ENCODE measurements at regions not wholly inside any gene's neighbourhood (a gene's known extent, or its start where the extent isn't known, plus 50 kb on each side); places are given as distances from the start of the nearest gene placed in this dataset.

DNA sequence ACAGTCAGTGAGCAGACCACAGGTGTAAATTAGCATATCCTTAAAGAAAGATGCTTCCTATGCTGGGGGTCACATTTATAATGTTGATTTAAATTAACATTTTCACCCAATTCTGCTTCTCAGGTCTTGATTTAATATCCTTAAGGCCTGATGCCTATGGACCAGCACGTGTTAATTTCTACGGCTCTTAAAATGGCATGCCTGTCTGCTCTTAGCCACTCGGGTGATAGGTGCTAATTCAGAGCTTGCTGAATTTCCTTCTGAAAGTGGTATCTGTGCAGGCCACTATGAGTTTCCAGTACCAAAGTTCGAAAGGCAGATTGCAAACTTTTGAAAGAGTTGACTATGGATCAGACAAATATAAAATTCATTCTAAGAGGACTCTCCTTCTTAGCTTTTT is 487.4 kb upstream of the ADGRL2 start:
- ATAC-seq (ENCODE audit: poor library complexity) (no peak), DNase-seq (no peak)
- H3K4me1 ChIP-seq (ENCODE audit: insufficient read depth, low read length), result no peaks in the 10 kb centered on the region
- intact Hi-C loops (cut with DNase I, micrococcal nuclease), result no loop called here
- H3K36me3 Mint-ChIP-seq (ENCODE audit: low read depth), result no peaks in the 10 kb centered on the region
- ChIA-PET POLR2A (no interaction called here), CTCF (no interaction called here)
- no peak overlapping the region for H3K4me3 Mint-ChIP-seq
- TF ChIP-seq, protein P1, sequence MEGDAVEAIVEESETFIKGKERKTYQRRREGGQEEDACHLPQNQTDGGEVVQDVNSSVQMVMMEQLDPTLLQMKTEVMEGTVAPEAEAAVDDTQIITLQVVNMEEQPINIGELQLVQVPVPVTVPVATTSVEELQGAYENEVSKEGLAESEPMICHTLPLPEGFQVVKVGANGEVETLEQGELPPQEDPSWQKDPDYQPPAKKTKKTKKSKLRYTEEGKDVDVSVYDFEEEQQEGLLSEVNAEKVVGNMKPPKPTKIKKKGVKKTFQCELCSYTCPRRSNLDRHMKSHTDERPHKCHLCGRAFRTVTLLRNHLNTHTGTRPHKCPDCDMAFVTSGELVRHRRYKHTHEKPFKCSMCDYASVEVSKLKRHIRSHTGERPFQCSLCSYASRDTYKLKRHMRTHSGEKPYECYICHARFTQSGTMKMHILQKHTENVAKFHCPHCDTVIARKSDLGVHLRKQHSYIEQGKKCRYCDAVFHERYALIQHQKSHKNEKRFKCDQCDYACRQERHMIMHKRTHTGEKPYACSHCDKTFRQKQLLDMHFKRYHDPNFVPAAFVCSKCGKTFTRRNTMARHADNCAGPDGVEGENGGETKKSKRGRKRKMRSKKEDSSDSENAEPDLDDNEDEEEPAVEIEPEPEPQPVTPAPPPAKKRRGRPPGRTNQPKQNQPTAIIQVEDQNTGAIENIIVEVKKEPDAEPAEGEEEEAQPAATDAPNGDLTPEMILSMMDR (IDR thresholded peaks at IDR 0.05), result no peak
- H3K4me3 ChIP-seq (ENCODE audit: low read length), result no peak overlapping the region
- H3K9me3 ChIP-seq (ENCODE audit: control insufficient read depth in 1 of 2, insufficient read depth in 1 of 2, low read length in 2 of 2), result no peaks in the 10 kb centered on the region
- H3K27ac Mint-ChIP-seq, result no peak overlapping the region
- H3K36me3 ChIP-seq (ENCODE audit: insufficient read depth, low read length), result no peaks in the 10 kb centered on the region
- H3K4me1 Mint-ChIP-seq (ENCODE audit: low read depth), result no peaks in the 10 kb centered on the region
- no peaks in the 10 kb centered on the region for H3K27me3 ChIP-seq (ENCODE audit: control insufficient read depth in 1 of 2, insufficient read depth in 2 of 2, low read length in 2 of 2)
- H3K27me3 Mint-ChIP-seq, result no peaks in the 10 kb centered on the region
- no peak overlapping the region for H3K27ac ChIP-seq (ENCODE audit: low read depth in 1 of 2, low read length in 2 of 2)
- no peaks in the 10 kb centered on the region for H3K9me3 Mint-ChIP-seq

DNA sequence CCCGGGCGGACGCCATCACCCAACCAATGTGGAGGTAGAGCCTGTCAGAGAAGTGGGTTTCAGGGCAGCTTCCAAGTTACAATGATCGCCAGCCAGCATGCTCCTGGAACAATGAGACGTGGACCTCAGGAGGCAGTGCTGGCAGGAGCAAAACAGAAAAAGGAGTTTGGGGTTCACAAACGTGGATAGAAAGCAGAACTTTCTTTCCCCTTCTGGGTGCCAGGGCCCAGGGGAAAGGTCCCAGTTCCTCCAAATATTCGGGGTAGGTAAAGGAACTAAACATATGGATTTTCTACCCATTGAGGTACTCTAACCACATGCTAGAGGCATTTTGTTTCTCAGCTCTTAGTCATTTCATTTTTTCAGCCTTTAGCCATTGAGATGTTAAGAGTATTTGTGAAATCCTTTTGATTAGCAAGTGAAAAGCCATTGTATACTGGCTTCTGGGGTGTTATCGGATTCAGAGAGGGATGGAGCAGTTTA is 488.4 kb upstream of the ADGRL2 start:
- no peaks in the 10 kb centered on the region for H3K9me3 Mint-ChIP-seq
- no peaks in the 10 kb centered on the region for H3K36me3 Mint-ChIP-seq (ENCODE audit: low read depth)
- Histone ChIP-seq H3K9me3 (ENCODE audit: control insufficient read depth in 1 of 2, insufficient read depth in 1 of 2, low read length in 2 of 2) (no peaks in the 10 kb centered on the region), H3K27me3 (ENCODE audit: control insufficient read depth in 1 of 2, insufficient read depth in 2 of 2, low read length in 2 of 2) (no peaks in the 10 kb centered on the region), H3K27ac (ENCODE audit: low read depth in 1 of 2, low read length in 2 of 2) (no peak overlapping the region), H3K4me3 (ENCODE audit: low read length) (no peak overlapping the region), H3K4me1 (ENCODE audit: insufficient read depth, low read length) (no peaks in the 10 kb centered on the region), H3K36me3 (ENCODE audit: insufficient read depth, low read length) (no peaks in the 10 kb centered on the region)
- H3K4me1 Mint-ChIP-seq (ENCODE audit: low read depth), result no peaks in the 10 kb centered on the region
- CTCF ChIA-PET, result no interaction called here
- no peak overlapping the region for H3K27ac Mint-ChIP-seq
- no peak for DNase-seq
- no peak for ATAC-seq (ENCODE audit: poor library complexity)
- no peak overlapping the region for H3K4me3 Mint-ChIP-seq
- TF ChIP-seq, protein P1 (IDR thresholded peaks at IDR 0.05), result no peak
- intact Hi-C loops (cut with DNase I, micrococcal nuclease), result no loop called here
- no peaks in the 10 kb centered on the region for H3K27me3 Mint-ChIP-seq
- POLR2A ChIA-PET, result no interaction called here

DNA sequence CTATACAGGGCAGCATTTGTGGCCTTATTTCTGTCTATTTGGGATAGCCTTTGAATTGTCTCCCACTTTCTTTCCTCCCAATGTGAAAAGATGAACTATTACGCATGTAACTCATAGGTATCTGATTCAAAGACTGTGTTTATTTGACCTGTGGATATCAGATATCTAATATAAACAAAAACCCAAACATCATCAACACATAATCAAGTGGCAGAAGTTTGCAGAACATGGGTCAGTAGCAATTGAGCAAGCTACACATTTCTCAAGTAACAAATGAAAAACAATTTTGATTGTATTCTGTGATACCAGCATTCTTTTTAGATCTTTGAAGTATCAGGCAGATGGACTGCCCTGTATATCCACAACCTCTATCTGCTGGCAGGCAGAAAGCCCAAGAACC is 490.5 kb upstream of the ADGRL2 start:
- intact Hi-C loops (cut with DNase I, micrococcal nuclease), result no loop called here
- ATAC-seq (ENCODE audit: poor library complexity), result no peak
- Histone ChIP-seq H3K9me3 (ENCODE audit: control insufficient read depth in 1 of 2, insufficient read depth in 1 of 2, low read length in 2 of 2) (no peaks in the 10 kb centered on the region), H3K4me3 (ENCODE audit: low read length) (no peak overlapping the region), H3K36me3 (ENCODE audit: insufficient read depth, low read length) (no peaks in the 10 kb centered on the region), H3K4me1 (ENCODE audit: insufficient read depth, low read length) (no peaks in the 10 kb centered on the region), H3K27me3 (ENCODE audit: control insufficient read depth in 1 of 2, insufficient read depth in 2 of 2, low read length in 2 of 2) (no peaks in the 10 kb centered on the region), H3K27ac (ENCODE audit: low read depth in 1 of 2, low read length in 2 of 2) (no peak overlapping the region)
- ChIA-PET CTCF (no interaction called here), POLR2A (no interaction called here)
- no peaks in the 10 kb centered on the region for H3K4me1 Mint-ChIP-seq (ENCODE audit: low read depth)
- H3K27me3 Mint-ChIP-seq, result no peaks in the 10 kb centered on the region
- no peaks in the 10 kb centered on the region for H3K9me3 Mint-ChIP-seq
- H3K27ac Mint-ChIP-seq, result no peak overlapping the region
- no peak for DNase-seq
- TF ChIP-seq, protein P1 (IDR thresholded peaks at IDR 0.05), result no peak
- H3K4me3 Mint-ChIP-seq, result no peak overlapping the region
- H3K36me3 Mint-ChIP-seq (ENCODE audit: low read depth), result no peaks in the 10 kb centered on the region
